Endothelial cell of umbilical vein (primary cell): ENCODE measurements at regions not wholly inside any gene's neighbourhood (a gene's known extent, or its start where the extent isn't known, plus 50 kb on each side); places are given as distances from the start of the nearest gene placed in this dataset.
A peak's percentile ranks its signal among the peaks of the same experiment; 100 is the strongest.

ENCODE experiments used
- BruUV-seq: library from RNA; stranded (reverse); fragments of 400-500 nt; replicated peaks from 2 replicates; lab custom pipeline; 2021; lab: Mats Ljungman, UMichigan
- CTCF ChIA-PET: fragments of 300-600, 350-600 bp; sonication (Branson Sonifier 250); formaldehyde crosslinking; loops from one replicate; lab custom pipeline; 2021; ENCODE audit warnings: antibody characterized with exemption, inconsistent platforms; lab: Charles Lee
- POLR2A ChIA-PET: fragments of 300-600, 350-600 bp; sonication (Branson Sonifier 250); formaldehyde crosslinking; loops from one replicate; lab custom pipeline; 2021; ENCODE audit warnings: antibody characterized with exemption, inconsistent platforms; lab: Charles Lee
- DNase-seq: peaks from one replicate; pipeline ENCODE4 v3.0.0-alpha.2; 2011; ENCODE audit warnings: low read depth, low spot score
- FAIRE-seq: peaks from 2 replicates; lab custom pipeline; 2011; peaks lifted over from hg19 to GRCh38; lab: Jason Lieb, UNC
- H2AFZ ChIP-seq: 2 replicates; pipeline ENCODE4 v1.6.0; 2012; ENCODE audit warnings: low read depth, low read length, control low read depth, inconsistent platforms
- H3K27ac ChIP-seq: 2 replicates; pipeline ENCODE4 v1.5.1; 2011; ENCODE audit warnings: low read depth, mild to moderate bottlenecking, control low read depth, low read length, moderate library complexity; ENCODE audit not compliant: insufficient read depth
- H3K27me3 ChIP-seq, 2 experiments: 2 replicates each; pipeline versions ENCODE4 v1.6.0 to v1.6.1; 2011; ENCODE audit warnings: low read length in 2 of 2, mixed read lengths in 1 of 2; ENCODE audit not compliant: control insufficient read depth in 2 of 2, insufficient read depth in 2 of 2
- H3K36me3 ChIP-seq, 2 experiments: 2 replicates in 1 of 2; 3 replicates in 1 of 2; pipeline ENCODE4 v1.5.1; 2011; ENCODE audit warnings: low read length in 2 of 2, mild to moderate bottlenecking in 1 of 2, moderate library complexity in 1 of 2; ENCODE audit not compliant: control insufficient read depth in 2 of 2, insufficient read depth in 2 of 2; ENCODE audit errors: extremely low read depth in 1 of 2
- H3K4me1 ChIP-seq: 3 replicates; pipeline ENCODE4 v1.5.1; 2011; ENCODE audit warnings: mild to moderate bottlenecking, low read length; ENCODE audit not compliant: control insufficient read depth, insufficient read depth; ENCODE audit errors: extremely low read depth
- H3K4me2 ChIP-seq: 2 replicates; pipeline ENCODE4 v1.6.1; 2011; ENCODE audit warnings: low read length, control low read depth, mixed read lengths; ENCODE audit not compliant: insufficient read depth
- H3K4me3 ChIP-seq, 3 experiments: fragments of 200-600 bp in 1 of 3; sonication (generic), shearing (Covaris generic) in 1 of 3; replicated peaks in 1 of 3; 2 replicates each; pipeline ENCODE4 v1.5.1; 2011 to 2016; ENCODE audit warnings: control low read depth in 3 of 3, low read length in 3 of 3, mild to moderate bottlenecking in 2 of 3, inconsistent platforms in 1 of 3, low read depth in 1 of 3, moderate library complexity in 1 of 3; ENCODE audit not compliant: insufficient read depth in 1 of 3
- H3K79me2 ChIP-seq: 2 replicates; pipeline ENCODE4 v1.6.0; 2012; ENCODE audit warnings: low read length, inconsistent platforms; ENCODE audit not compliant: control insufficient read depth, insufficient read depth
- H3K9ac ChIP-seq: replicated peaks from 2 replicates; pipeline ENCODE3; 2011; ENCODE audit warnings: low read length, control low read depth; ENCODE audit not compliant: insufficient read depth; ENCODE audit errors: extremely low read depth
- H3K9me1 ChIP-seq: replicated peaks from 3 replicates; pipeline ENCODE4 v1.6.0; 2011; ENCODE audit warnings: mild to moderate bottlenecking, low read length; ENCODE audit not compliant: control insufficient read depth, insufficient read depth; ENCODE audit errors: extremely low read depth
- H3K9me3 ChIP-seq: replicated peaks from 2 replicates; pipeline ENCODE4 v1.5.1; 2012; ENCODE audit warnings: low read length, inconsistent platforms; ENCODE audit not compliant: control insufficient read depth, insufficient read depth
- H4K20me1 ChIP-seq: replicated peaks from 2 replicates; pipeline ENCODE3; 2011; ENCODE audit warnings: mild to moderate bottlenecking, low read length; ENCODE audit not compliant: control insufficient read depth, insufficient read depth; ENCODE audit errors: extremely low read depth
- GATA2 ChIP-seq: IDR thresholded peaks from 2 replicates; pipeline ENCODE4 v1.7.0; 2011; ENCODE audit warnings: low read depth, mild to moderate bottlenecking, moderate library complexity, mixed read lengths, low read length; ENCODE audit not compliant: insufficient read length, insufficient read depth
- JUN ChIP-seq: IDR thresholded peaks from 2 replicates; pipeline ENCODE4 v1.6.1; 2011; ENCODE audit warnings: borderline replicate concordance, low read depth; ENCODE audit not compliant: insufficient read length, insufficient read depth
- POLR2AphosphoS5 ChIP-seq: IDR thresholded peaks from 2 replicates; pipeline ENCODE4 v1.6.1; 2012; ENCODE audit warnings: low read depth, mild to moderate bottlenecking, control low read depth, low read length, moderate library complexity; ENCODE audit not compliant: insufficient read depth
- dilution Hi-C: fragments of 300-500 bp; cut with MboI; formaldehyde crosslinking; loops from one replicate; pipeline ENCODE4 v1.15.0; 2019; ENCODE audit warnings: low sequenced_read_pairs; ENCODE audit not compliant: extremely low pct_ligation_motif_present
- intact Hi-C: fragments of 100-400 bp; cut with micrococcal nuclease; formaldehyde crosslinking; loops from one replicate; pipeline ENCODE4 v1.10.0; 2022
- TF ChIP-seq, protein P1 (sequence below): IDR thresholded peaks from 2 replicates; pipeline ENCODE4 v1.6.1; 2011; ENCODE audit not compliant: insufficient read depth, insufficient read length

GRCh38 chr4:30821275-30821674, 101.1 kb downstream of the PCDH7 start:
- TF ChIP-seq, protein P1, sequence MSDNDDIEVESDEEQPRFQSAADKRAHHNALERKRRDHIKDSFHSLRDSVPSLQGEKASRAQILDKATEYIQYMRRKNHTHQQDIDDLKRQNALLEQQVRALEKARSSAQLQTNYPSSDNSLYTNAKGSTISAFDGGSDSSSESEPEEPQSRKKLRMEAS = no peak
- TF ChIP-seq POLR2AphosphoS5 = no peak

DNA sequence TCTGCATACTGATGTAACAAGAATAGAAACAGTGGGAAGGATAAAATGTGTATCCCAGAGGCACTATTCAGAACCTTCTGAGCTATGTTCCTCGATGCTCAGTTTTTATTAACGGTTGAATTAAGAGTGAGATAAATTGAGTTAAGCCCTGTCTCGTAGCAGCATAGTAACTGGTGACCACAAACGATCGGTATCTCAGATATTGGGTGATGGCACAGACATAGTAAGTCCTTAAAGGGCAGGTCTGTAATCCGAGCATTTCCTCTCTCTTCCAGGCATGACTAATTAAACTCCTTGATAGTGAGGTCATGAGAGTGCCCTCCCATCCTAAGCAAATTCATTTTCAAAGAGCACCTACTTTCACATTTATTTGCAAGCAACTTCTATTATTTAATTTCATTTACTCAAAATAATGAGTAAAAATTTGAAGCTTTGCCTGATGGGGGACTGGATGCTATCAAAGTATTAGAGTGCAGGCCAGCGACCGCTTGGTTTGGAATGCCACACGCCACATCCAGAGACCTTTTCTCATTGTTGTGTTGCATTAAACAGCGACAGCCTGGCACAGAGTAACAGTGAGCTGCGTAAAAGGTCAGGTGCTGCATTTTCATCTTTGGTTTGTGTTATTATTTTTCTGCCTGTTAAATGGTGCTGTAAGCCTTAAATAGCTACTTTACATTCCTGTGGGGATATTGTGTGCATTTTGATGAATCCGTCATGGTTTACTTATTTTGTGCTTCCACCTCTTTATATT, 101.9 kb downstream of the PCDH7 start:
- no peaks in the 10 kb centered on the region for H3K36me3 ChIP-seq
- H3K79me2 ChIP-seq = no peaks in the 10 kb centered on the region
- H3K9me1 ChIP-seq = no peaks in the 10 kb centered on the region
- POLR2A ChIA-PET = no interaction called here
- DNase-seq = peak; percentile 7
- H3K9ac ChIP-seq = no peak overlapping the region
- peaks cover 7% of the 10 kb centered on the region for H3K4me1 ChIP-seq
- intact Hi-C loops = no loop called here
- TF ChIP-seq JUN (no peak), GATA2 (peak; percentile 35)
- BruUV-seq = no TSS peak
- no peak overlapping the region for H3K27ac ChIP-seq
- CTCF ChIA-PET = interaction anchor here (1.1 to 1.2 kb wide), 2 partner anchors 10 to 14 kb away, joined by 3 to 5 read pairs; no protein-coding TSS in a partner anchor
- H3K27me3 ChIP-seq = no peaks in the 10 kb centered on the region
- no peaks in the 10 kb centered on the region for H3K9me3 ChIP-seq
- H2AFZ ChIP-seq = no peak overlapping the region
- no peaks in the 10 kb centered on the region for H4K20me1 ChIP-seq
- no peak overlapping the region for H3K4me3 ChIP-seq
- H3K4me2 ChIP-seq = no peak overlapping the region
- dilution Hi-C loops = no loop called here
- FAIRE-seq = no peak

More at GRCh38 chr4:30821275-30821674, 101.1 kb downstream of the PCDH7 start:
- dilution Hi-C loops (no loop called here), intact Hi-C loops (no loop called here)
- Histone ChIP-seq H3K79me2 (no peaks in the 10 kb centered on the region), H3K4me2 (no peak overlapping the region), H3K27ac (no peak overlapping the region), H3K9ac (no peak overlapping the region), H2AFZ (no peak overlapping the region), H3K27me3 (no peaks in the 10 kb centered on the region), H3K4me3 (no peak overlapping the region), H3K36me3 (no peaks in the 10 kb centered on the region), H3K9me3 (no peaks in the 10 kb centered on the region), H3K9me1 (no peaks in the 10 kb centered on the region), H3K4me1 (peaks cover 7% of the 10 kb centered on the region), H4K20me1 (no peaks in the 10 kb centered on the region)
- ChIA-PET CTCF (interaction anchor here (1.1 kb wide), 1 partner anchor 13 kb away, joined by 3 read pairs; no protein-coding TSS in a partner anchor), POLR2A (no interaction called here)
- FAIRE-seq = no peak
- no peak for DNase-seq
- BruUV-seq = no TSS peak
